ENCODE measurements at regions not wholly inside any gene's neighbourhood (a gene's known extent, or its start where the extent isn't known, plus 50 kb on each side); places are given as distances from the start of the nearest gene placed in this dataset.

DNA sequence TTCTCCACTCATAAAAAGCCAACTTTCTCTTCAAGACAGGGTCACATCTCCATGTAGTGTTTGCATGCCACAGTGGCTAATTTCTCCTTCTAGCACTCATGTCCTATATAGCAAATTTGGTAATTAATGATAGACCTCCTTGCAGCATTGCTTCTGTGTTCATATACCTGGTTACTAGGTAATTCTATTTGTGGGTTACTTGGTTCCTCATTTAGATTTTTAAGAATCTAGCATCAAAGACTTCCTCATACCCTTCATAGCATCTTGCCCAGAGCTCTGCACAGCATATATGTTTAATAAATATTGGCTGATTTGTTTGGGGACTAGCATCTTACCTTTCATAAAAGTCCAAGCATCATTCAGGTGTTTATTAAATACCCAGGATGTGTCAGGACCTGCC is 152.1 kb downstream of the DUSP6 start:
- TF ChIP-seq, protein P1, sequence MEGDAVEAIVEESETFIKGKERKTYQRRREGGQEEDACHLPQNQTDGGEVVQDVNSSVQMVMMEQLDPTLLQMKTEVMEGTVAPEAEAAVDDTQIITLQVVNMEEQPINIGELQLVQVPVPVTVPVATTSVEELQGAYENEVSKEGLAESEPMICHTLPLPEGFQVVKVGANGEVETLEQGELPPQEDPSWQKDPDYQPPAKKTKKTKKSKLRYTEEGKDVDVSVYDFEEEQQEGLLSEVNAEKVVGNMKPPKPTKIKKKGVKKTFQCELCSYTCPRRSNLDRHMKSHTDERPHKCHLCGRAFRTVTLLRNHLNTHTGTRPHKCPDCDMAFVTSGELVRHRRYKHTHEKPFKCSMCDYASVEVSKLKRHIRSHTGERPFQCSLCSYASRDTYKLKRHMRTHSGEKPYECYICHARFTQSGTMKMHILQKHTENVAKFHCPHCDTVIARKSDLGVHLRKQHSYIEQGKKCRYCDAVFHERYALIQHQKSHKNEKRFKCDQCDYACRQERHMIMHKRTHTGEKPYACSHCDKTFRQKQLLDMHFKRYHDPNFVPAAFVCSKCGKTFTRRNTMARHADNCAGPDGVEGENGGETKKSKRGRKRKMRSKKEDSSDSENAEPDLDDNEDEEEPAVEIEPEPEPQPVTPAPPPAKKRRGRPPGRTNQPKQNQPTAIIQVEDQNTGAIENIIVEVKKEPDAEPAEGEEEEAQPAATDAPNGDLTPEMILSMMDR (IDR thresholded peaks at IDR 0.05): no peak
- no peak for TF ChIP-seq POLR2A (IDR thresholded peaks at IDR 0.05)
- TF ChIP-seq EP300 (IDR thresholded peaks at IDR 0.05): no peak

Data from gastroesophageal sphincter (tissue), 3 donors.